ENCODE measurements at regions not wholly inside any gene's neighbourhood (a gene's known extent, or its start where the extent isn't known, plus 50 kb on each side); places are given as distances from the start of the nearest gene placed in this dataset.

DNA sequence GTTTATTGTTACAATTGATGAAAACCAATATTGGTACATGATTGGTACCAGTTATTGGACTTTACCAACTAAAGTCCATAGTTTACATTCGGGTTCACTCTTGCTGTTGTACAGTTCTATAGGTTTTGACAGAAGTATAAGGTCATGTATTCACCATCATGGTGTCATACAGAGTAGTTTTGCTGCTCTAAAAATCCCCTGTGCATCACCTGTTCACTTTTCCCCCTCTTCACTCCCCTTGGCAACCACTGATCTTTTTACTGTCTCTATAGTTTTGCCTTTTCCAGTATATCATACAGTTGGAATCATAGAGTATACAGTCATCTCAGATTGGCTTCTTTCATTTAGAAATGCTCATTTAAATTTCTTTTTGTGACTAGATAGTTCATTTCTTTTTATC lies 51.2 kb upstream of the MED4 start:
- H3K36me3 ChIP-seq (replicated peaks; ENCODE audit: insufficient read depth, low read length): no peaks in the 10 kb centered on the region
- H3K9me2 ChIP-seq (replicated peaks; ENCODE audit: insufficient read depth, low read length): no peaks in the 10 kb centered on the region
- H3K4me1 ChIP-seq (ENCODE audit: low read length): no peaks in the 10 kb centered on the region
- H3K9ac ChIP-seq (ENCODE audit: low read length): no peak overlapping the region
- no peak for TF ChIP-seq EZH2phosphoT487 (IDR thresholded peaks at IDR 0.05; ENCODE audit: low read length)
- TF ChIP-seq, protein P1, sequence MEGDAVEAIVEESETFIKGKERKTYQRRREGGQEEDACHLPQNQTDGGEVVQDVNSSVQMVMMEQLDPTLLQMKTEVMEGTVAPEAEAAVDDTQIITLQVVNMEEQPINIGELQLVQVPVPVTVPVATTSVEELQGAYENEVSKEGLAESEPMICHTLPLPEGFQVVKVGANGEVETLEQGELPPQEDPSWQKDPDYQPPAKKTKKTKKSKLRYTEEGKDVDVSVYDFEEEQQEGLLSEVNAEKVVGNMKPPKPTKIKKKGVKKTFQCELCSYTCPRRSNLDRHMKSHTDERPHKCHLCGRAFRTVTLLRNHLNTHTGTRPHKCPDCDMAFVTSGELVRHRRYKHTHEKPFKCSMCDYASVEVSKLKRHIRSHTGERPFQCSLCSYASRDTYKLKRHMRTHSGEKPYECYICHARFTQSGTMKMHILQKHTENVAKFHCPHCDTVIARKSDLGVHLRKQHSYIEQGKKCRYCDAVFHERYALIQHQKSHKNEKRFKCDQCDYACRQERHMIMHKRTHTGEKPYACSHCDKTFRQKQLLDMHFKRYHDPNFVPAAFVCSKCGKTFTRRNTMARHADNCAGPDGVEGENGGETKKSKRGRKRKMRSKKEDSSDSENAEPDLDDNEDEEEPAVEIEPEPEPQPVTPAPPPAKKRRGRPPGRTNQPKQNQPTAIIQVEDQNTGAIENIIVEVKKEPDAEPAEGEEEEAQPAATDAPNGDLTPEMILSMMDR (IDR thresholded peaks at IDR 0.05; ENCODE audit: low read length): no peak
- no peak for TF ChIP-seq EZH2 (optimal IDR thresholded peaks at IDR 0.05; ENCODE audit: low read depth, low read length)
- H3K27ac ChIP-seq (ENCODE audit: low read length): no peak overlapping the region
- H3K9me3 ChIP-seq (replicated peaks; ENCODE audit: insufficient read depth, low read length): no peaks in the 10 kb centered on the region
- H3K4me3 ChIP-seq (ENCODE audit: low read length): no peak overlapping the region
- H2AFZ ChIP-seq (ENCODE audit: low read length): no peak overlapping the region
- H3K79me2 ChIP-seq (ENCODE audit: low read length): no peaks in the 10 kb centered on the region
- no peak overlapping the region for H3K4me2 ChIP-seq (ENCODE audit: low read depth, low read length)
- no peaks in the 10 kb centered on the region for H3K27me3 ChIP-seq (replicated peaks; ENCODE audit: insufficient read depth, low read length)
- no peaks in the 10 kb centered on the region for H4K20me1 ChIP-seq (ENCODE audit: insufficient read depth, low read length)
- H3F3A ChIP-seq (ENCODE audit: insufficient read depth, low read length): no peaks in the 10 kb centered on the region
- DNase-seq: no peak

All from MM.1S (cell line).